H1 (cell line): ENCODE measurements at regions not wholly inside any gene's neighbourhood (a gene's known extent, or its start where the extent isn't known, plus 50 kb on each side); places are given as distances from the start of the nearest gene placed in this dataset.

ENCODE experiments used
- CTCF ChIA-PET: fragments of 300-600 bp; sonication (Branson Sonifier 250); formaldehyde crosslinking; loops from one replicate; lab custom pipeline; 2021; ENCODE audit not compliant: partially characterized antibody; lab: Charles Lee
- POLR2A ChIA-PET: fragments of 300-600 bp; sonication (Branson Sonifier 250); formaldehyde crosslinking; loops from one replicate; lab custom pipeline; 2021; ENCODE audit warnings: inconsistent platforms; ENCODE audit not compliant: partially characterized antibody; lab: Charles Lee
- DNase-seq, 2 experiments: peaks; one replicate each; pipeline versions ENCODE4 v3.0.0 to v3.0.0-alpha.2; 2010 to 2022; ENCODE audit warnings: low spot score in 2 of 2, low read depth in 1 of 2, mixed read lengths in 1 of 2
- FAIRE-seq: peaks from 2 replicates; lab custom pipeline; 2011; peaks lifted over from hg19 to GRCh38; lab: Jason Lieb, UNC
- H2AFZ ChIP-seq: 2 replicates; pipeline ENCODE4 v1.8.1; 2012; ENCODE audit warnings: low read length, inconsistent platforms
- H2AK5ac ChIP-seq: 2 replicates; pipeline ENCODE4 v1.6.1; 2013; ENCODE audit warnings: low read depth, low read length
- H2BK120ac ChIP-seq: replicated peaks from 2 replicates; pipeline ENCODE3; 2013; ENCODE audit warnings: low read depth, low read length, inconsistent platforms
- H2BK12ac ChIP-seq: 2 replicates; pipeline ENCODE4 v1.6.1; 2013; ENCODE audit warnings: low read depth, low read length
- H2BK15ac ChIP-seq: 2 replicates; pipeline ENCODE4 v1.6.1; 2013; ENCODE audit warnings: low read length
- H2BK20ac ChIP-seq: 2 replicates; pipeline ENCODE4 v1.6.1; 2013; ENCODE audit warnings: low read length
- H2BK5ac ChIP-seq: 2 replicates; pipeline ENCODE4 v1.6.1; 2013; ENCODE audit warnings: low read depth, low read length
- H3K14ac ChIP-seq: 2 replicates; pipeline ENCODE4 v1.6.1; 2013; ENCODE audit warnings: inconsistent platforms; ENCODE audit not compliant: insufficient read length
- H3K18ac ChIP-seq: 2 replicates; pipeline ENCODE4 v1.6.1; 2013; ENCODE audit warnings: low read length; ENCODE audit errors: extremely low read depth
- H3K23ac ChIP-seq: 2 replicates; pipeline ENCODE4 v1.6.1; 2013; ENCODE audit warnings: inconsistent platforms; ENCODE audit not compliant: insufficient read length
- H3K23me2 ChIP-seq: 2 replicates; pipeline ENCODE4 v1.6.1; 2013; ENCODE audit warnings: low read depth, low read length
- H3K27ac ChIP-seq: 2 replicates; pipeline ENCODE4 v1.6.1; 2011; ENCODE audit warnings: low read depth, low read length, inconsistent platforms
- H3K27me3 ChIP-seq, 4 experiments: replicated peaks in 1 of 4; 1 replicate in 1 of 4; 2 replicates in 3 of 4; pipeline versions ENCODE4 v1.6.1 to v1.8.1; 2011 to 2013; ENCODE audit warnings: low read length in 3 of 4, mild to moderate bottlenecking in 3 of 4, inconsistent platforms in 2 of 4, mixed read lengths in 2 of 4, moderate library complexity in 1 of 4; ENCODE audit not compliant: control insufficient read depth in 3 of 4, insufficient read depth in 3 of 4; ENCODE audit errors: extremely low read depth in 1 of 4
- H3K36me3 ChIP-seq, 4 experiments: 2 replicates each; pipeline versions ENCODE4 v1.6.1 to v1.8.1; 2011 to 2013; ENCODE audit warnings: mild to moderate bottlenecking in 4 of 4, low read length in 3 of 4, moderate library complexity in 2 of 4, control low read depth in 1 of 4, inconsistent platforms in 1 of 4; ENCODE audit not compliant: insufficient read depth in 4 of 4, control insufficient read depth in 2 of 4
- H3K4ac ChIP-seq: replicated peaks from 2 replicates; pipeline ENCODE3; 2013; ENCODE audit warnings: low read length, low read depth, mixed read lengths, inconsistent platforms; ENCODE audit not compliant: insufficient read length
- H3K4me1 ChIP-seq, 4 experiments: replicated peaks in 1 of 4; 1 replicate in 1 of 4; 2 replicates in 3 of 4; pipeline versions ENCODE4 v1.6.1 to v1.8.1; 2011 to 2013; ENCODE audit warnings: low read length in 3 of 4, inconsistent platforms in 2 of 4, mixed read lengths in 1 of 4; ENCODE audit not compliant: insufficient read depth in 4 of 4, control insufficient read depth in 3 of 4
- H3K4me2 ChIP-seq, 2 experiments: 2 replicates each; pipeline versions ENCODE4 v1.6.1 to v1.8.1; 2011 to 2013; ENCODE audit warnings: low read depth in 2 of 2, low read length in 2 of 2, control low read depth in 1 of 2, inconsistent platforms in 1 of 2, mild to moderate bottlenecking in 1 of 2; ENCODE audit not compliant: insufficient read depth in 1 of 2
- H3K4me3 ChIP-seq, 4 experiments: fragments of 200-600, 300-600 bp in 1 of 4; sonication (generic), shearing (Covaris generic), sonication (Bioruptor Twin) in 1 of 4; 2 replicates each; pipeline versions ENCODE4 v1.5.1 to v1.8.1; 2011 to 2016; ENCODE audit warnings: low read length in 4 of 4, low read depth in 3 of 4, control low read depth in 2 of 4, inconsistent platforms in 2 of 4, mild to moderate bottlenecking in 2 of 4, mixed read lengths in 1 of 4, moderate library complexity in 1 of 4; ENCODE audit not compliant: insufficient read depth in 2 of 4; ENCODE audit errors: extremely low read depth in 1 of 4
- H3K56ac ChIP-seq: replicated peaks from 2 replicates; pipeline ENCODE3; 2013; ENCODE audit warnings: low read depth, mild to moderate bottlenecking, mixed read lengths, low read length, inconsistent platforms; ENCODE audit not compliant: insufficient read length
- H3K79me1 ChIP-seq: 2 replicates; pipeline ENCODE4 v1.6.1; 2013; ENCODE audit warnings: low read depth, low read length, control low read depth
- H3K79me2 ChIP-seq, 2 experiments: 2 replicates each; pipeline versions ENCODE4 v1.6.1 to v1.8.1; 2012 to 2013; ENCODE audit warnings: low read length in 2 of 2, mild to moderate bottlenecking in 2 of 2, inconsistent platforms in 1 of 2; ENCODE audit not compliant: insufficient read depth in 2 of 2, control insufficient read depth in 1 of 2
- H3K9ac ChIP-seq, 4 experiments: replicated peaks in 1 of 4; 1 replicate in 1 of 4; 2 replicates in 3 of 4; pipeline versions ENCODE4 v1.6.1 to v1.8.1; 2011 to 2013; ENCODE audit warnings: low read depth in 3 of 4, low read length in 3 of 4, control low read depth in 2 of 4, mild to moderate bottlenecking in 2 of 4, moderate library complexity in 2 of 4, inconsistent platforms in 1 of 4; ENCODE audit errors: extremely low read depth in 1 of 4
- H3K9me3 ChIP-seq, 2 experiments: 2 replicates each; pipeline versions ENCODE4 v1.6.1 to v1.8.1; 2012 to 2013; ENCODE audit warnings: mild to moderate bottlenecking in 2 of 2, moderate library complexity in 2 of 2, control low read depth in 1 of 2, inconsistent platforms in 1 of 2, low read depth in 1 of 2, low read length in 1 of 2, mixed read lengths in 1 of 2; ENCODE audit not compliant: insufficient read depth in 2 of 2
- H4K20me1 ChIP-seq, 2 experiments: replicated peaks in 1 of 2; 2 replicates each; pipeline versions ENCODE3 to v1.8.1; 2011 to 2013; ENCODE audit warnings: inconsistent platforms in 2 of 2, low read length in 2 of 2, mild to moderate bottlenecking in 1 of 2; ENCODE audit not compliant: insufficient read depth in 2 of 2, control insufficient read depth in 1 of 2
- H4K5ac ChIP-seq: 2 replicates; pipeline ENCODE4 v1.6.1; 2013; ENCODE audit warnings: low read length, low read depth, mixed read lengths, inconsistent platforms; ENCODE audit not compliant: insufficient read length
- H4K8ac ChIP-seq: 2 replicates; pipeline ENCODE4 v1.8.0; 2013; ENCODE audit warnings: mild to moderate bottlenecking, moderate library complexity, low read length, inconsistent platforms; ENCODE audit not compliant: insufficient read depth; ENCODE audit errors: extremely low read depth
- H4K91ac ChIP-seq: replicated peaks from 2 replicates; pipeline ENCODE3; 2013; ENCODE audit warnings: low read length, mixed read lengths, inconsistent platforms; ENCODE audit not compliant: insufficient read length
- HDAC6 ChIP-seq: IDR thresholded peaks from one replicate; pipeline ENCODE4 v1.7.1; 2012; ENCODE audit warnings: low read depth, mild to moderate bottlenecking, inconsistent platforms, low read length, moderate library complexity
- MAFK ChIP-seq: IDR thresholded peaks from 2 replicates; pipeline ENCODE4 v1.6.1; 2012; ENCODE audit warnings: low read depth, mild to moderate bottlenecking, improper control_type of control experiment, low read length
- NRF1 ChIP-seq: IDR thresholded peaks from 2 replicates; pipeline ENCODE4 v1.6.1; 2011; ENCODE audit warnings: mild to moderate bottlenecking, low read depth, low read length, improper control_type of control experiment
- RNF2 ChIP-seq: fragments of 200-900, 300-1000 bp; sonication (generic); IDR thresholded peaks from 2 replicates; pipeline ENCODE4 v1.7.1; 2016; ENCODE audit warnings: borderline replicate concordance, low read depth, mild to moderate bottlenecking, antibody characterized with exemption, low read length; ENCODE audit not compliant: poor library complexity, severe bottlenecking; ENCODE audit errors: missing control alignments
- RXRA ChIP-seq: IDR thresholded peaks from 2 replicates; pipeline ENCODE4 v1.6.1; 2011; ENCODE audit warnings: low read depth, mild to moderate bottlenecking, low read length, moderate library complexity; ENCODE audit not compliant: insufficient read depth
- SUZ12 ChIP-seq: fragments of 200-600 bp; sonication (generic); IDR thresholded peaks from 2 replicates; pipeline ENCODE4 v1.6.1; 2012; ENCODE audit warnings: mild to moderate bottlenecking, inconsistent platforms, low read length, moderate library complexity, mixed read lengths
- WGBS, 2 experiments: shearing (Covaris generic) in 1 of 2; methylation state at CpG; one replicate each; pipeline versions ENCODE4 v1.1.6 to v1.1.7; 2013 to 2015; ENCODE audit warnings: low lambda C conversion rate in 2 of 2, mixed read lengths in 2 of 2, inconsistent platforms in 1 of 2, low coverage in 1 of 2, missing lambda C conversion rate in 1 of 2; ENCODE audit not compliant: insufficient replicate concordance in 2 of 2, insufficient coverage in 1 of 2, insufficient read length in 1 of 2; ENCODE audit errors: extremely low coverage in 1 of 2, missing lambda C conversion rate in 1 of 2; 5-methylcytosine and 5-hydroxymethylcytosine counted together

GRCh38 chr3:69504232-69504631, 118.3 kb upstream of the FRMD4B start:
- H3K79me1 ChIP-seq = no peaks in the 10 kb centered on the region
- H4K8ac ChIP-seq = no peak overlapping the region
- no peak overlapping the region for H2BK12ac ChIP-seq
- H2BK120ac ChIP-seq = no peak overlapping the region
- ChIA-PET POLR2A (no interaction called here), CTCF (no interaction called here)
- FAIRE-seq = no peak
- no peak overlapping the region for H3K4me2 ChIP-seq
- WGBS, 2 experiments = 83% methylated on average over 3 of the region's 3 CpGs; no CpG with 5 or more reads in 1 of the 2 experiments
- no peak overlapping the region for H4K91ac ChIP-seq
- H2BK15ac ChIP-seq = no peak overlapping the region
- no peak overlapping the region for H3K18ac ChIP-seq
- H3K9ac ChIP-seq = no peak overlapping the region
- no peaks in the 10 kb centered on the region for H3K9me3 ChIP-seq
- H3K4me3 ChIP-seq = no peak overlapping the region
- H4K5ac ChIP-seq = no peak overlapping the region
- no peaks in the 10 kb centered on the region for H3K23me2 ChIP-seq
- TF ChIP-seq HDAC6 = no peak
- TF ChIP-seq MAFK = no peak
- TF ChIP-seq RXRA = no peak
- TF ChIP-seq NRF1 = no peak
- TF ChIP-seq SUZ12 = no peak
- TF ChIP-seq RNF2 = no peak
- peaks cover 0 to 2% of the 10 kb centered on the region in 2 experiments for H4K20me1 ChIP-seq
- H2BK5ac ChIP-seq = no peak overlapping the region
- DNase-seq = no peak
- no peak overlapping the region for H2AK5ac ChIP-seq
- no peak overlapping the region for H3K56ac ChIP-seq
- H2AFZ ChIP-seq = no peak overlapping the region
- H2BK20ac ChIP-seq = no peak overlapping the region
- no peak overlapping the region for H3K4ac ChIP-seq
- peaks cover 0 to 5% (median 0%) of the 10 kb centered on the region in 4 experiments; a peak in 1 of 7 replicates for H3K4me1 ChIP-seq
- H3K79me2 ChIP-seq = no peaks in the 10 kb centered on the region
- no peaks in the 10 kb centered on the region for H3K27me3 ChIP-seq
- no peak overlapping the region for H3K27ac ChIP-seq
- no peak overlapping the region for H3K23ac ChIP-seq
- no peak overlapping the region for H3K14ac ChIP-seq
- H3K36me3 ChIP-seq = no peaks in the 10 kb centered on the region
